ELF-1 (cell line): ENCODE measurements at regions not wholly inside any gene's neighbourhood (a gene's known extent, or its start where the extent isn't known, plus 50 kb on each side); places are given as distances from the start of the nearest gene placed in this dataset.

Experiments
- DNase-seq: peaks from one replicate; pipeline ENCODE4 v3.0.0-alpha.2; 2016; ENCODE audit warnings: low read depth, low spot score

DNA sequence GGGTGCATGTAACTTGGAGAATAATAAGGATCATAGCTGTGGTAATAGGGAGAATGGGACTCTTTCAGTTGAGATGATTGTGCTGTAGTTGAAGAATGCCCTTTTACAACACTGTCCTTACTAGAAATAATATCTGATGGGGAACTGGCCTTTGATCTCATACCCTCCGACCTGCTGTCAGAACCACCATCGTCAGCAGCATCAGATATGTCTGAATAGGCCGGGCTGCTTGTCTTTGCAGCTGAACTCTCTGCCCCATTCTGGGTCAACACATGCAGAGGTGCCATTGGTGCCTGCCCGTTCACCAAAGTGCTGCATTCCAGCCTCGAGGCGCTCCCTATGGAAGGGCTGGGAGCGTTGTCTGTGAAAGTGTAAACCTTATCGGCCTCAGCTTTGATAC is 99.1 kb downstream of the ZNF608 start:
- no peak for DNase-seq

- DNase-seq: no peak
These were observed 101.0 kb downstream of the ZNF608 start for GRCh38 chr5:124645396-124645795.

DNA sequence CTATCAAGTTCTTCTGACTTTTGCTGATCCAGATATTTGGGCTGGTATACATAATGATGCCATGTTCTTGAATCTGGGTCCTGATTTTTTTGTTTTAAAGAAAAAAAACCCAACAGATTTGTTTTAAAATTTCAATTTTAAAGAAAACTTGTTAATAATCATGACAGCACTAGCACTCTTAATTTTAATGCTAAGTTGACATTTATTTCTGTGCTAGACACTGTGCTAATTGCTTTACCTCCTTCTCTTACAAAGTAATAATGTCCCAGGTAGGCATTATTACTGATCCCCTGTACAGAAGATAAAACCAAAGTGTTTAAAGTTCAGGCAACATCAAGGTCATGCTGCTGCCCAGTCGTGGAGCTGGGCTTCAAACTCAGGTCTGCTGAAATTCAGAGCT is 101.9 kb downstream of the ZNF608 start:
- no peak for DNase-seq

DNA sequence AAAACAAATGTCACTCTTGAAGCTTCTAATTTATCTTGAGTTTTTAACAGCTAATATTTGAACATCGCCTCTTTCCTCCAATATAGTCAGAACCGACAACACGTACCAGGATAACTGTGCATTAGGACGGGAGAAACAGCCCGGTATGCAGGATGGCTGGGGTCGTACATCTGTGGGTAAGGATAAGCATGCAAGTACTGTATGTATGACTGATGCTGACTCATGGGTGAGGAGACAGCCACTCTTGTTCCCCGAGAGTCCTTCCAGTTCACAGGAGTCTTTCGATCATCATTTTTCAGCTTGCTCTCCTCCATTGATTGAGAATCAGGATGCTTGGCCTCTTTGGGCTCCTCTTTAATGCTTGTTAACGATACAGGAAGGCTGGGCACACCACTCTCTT is 102.3 kb downstream of the ZNF608 start:
- DNase-seq: no peak

DNA sequence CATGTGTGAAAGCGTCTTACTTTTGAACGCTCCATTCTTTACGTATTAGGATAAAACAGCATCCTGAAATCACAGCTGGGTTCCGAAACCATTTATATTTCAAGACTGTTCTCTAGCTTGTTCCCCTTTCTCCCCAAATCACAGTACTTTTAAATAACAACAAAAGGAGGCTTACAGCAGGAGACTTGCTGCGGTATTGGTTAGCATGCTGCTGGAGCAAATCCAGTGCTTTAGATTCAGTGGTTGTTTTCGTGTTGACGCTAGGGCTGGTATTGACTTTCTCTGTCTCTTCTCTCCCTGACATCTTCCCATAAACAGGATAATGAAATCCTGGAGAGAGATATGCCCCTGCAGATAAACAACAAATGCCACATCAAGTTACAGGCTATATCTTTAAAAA is 103.1 kb downstream of the ZNF608 start:
- DNase-seq: no peak

DNA sequence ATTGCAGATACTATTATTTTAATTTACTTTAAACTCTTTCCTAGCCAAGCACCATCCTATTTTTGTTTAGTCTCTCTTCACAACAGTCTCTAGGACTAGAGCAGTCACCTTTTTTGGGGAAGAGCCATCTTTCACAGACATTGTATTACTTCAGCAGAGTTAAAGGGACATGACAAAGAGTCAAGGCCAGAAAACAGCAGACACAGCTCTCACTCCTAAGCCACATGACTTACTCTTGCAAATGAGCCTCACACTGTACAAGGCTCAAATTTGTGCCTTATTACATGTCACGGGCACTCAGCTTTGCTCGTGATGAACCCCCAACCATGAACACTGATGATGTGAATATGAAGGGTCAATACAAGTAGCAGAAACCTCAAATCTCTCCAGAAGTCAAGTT is 104.3 kb downstream of the ZNF608 start:
- DNase-seq: no peak

- no peak for DNase-seq
These were observed 105.2 kb downstream of the ZNF608 start for GRCh38 chr5:124641154-124641792.

DNA sequence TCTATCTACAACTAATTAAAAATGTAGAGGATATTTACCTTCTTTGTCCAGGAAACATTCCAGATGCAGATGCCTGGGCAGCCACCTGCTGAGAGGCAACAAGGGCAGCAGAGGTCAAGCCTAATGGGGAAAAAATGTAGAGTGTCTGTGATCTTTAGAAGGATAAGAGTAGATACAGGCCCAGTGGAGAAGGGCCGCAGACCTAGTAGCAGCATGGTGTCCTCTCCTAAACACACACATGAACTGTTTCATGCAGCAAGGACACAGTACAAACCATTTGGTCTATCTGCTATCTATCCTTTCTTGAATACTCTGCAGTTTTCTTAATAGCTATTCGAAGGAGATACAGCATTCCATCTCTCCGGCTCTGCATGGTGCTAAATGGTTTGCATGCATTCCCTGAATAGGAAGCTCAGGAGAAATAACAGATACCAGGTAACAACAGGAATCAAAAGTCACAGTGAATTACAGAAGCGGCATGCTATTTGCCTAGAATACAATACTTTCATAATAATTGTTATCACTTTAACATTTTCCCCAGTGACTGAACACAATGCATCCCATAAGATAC is 107.3 kb downstream of the ZNF608 start:
- peak; percentile 68 for DNase-seq

DNA sequence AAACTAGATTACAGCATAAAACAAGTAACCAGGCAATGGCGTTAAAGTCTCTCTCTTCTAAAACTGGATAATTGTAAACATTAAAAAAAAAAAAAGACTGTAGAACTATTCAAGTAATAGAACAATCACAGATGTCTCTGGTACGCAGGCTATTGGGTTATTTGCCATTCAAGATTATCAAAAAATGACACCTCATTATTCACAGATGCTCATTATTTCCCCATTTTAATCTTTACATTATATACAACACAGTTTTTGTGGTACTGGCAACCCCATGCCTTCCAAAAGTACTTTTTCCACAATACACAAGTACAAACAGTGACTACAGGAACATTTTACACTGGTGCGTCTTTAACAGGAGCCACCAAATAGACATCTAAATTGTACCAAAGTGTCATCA is 109.4 kb downstream of the ZNF608 start:
- DNase-seq: no peak

- DNase-seq: no peak
These were observed 111.6 kb downstream of the ZNF608 start for GRCh38 chr5:124634741-124635323.

DNA sequence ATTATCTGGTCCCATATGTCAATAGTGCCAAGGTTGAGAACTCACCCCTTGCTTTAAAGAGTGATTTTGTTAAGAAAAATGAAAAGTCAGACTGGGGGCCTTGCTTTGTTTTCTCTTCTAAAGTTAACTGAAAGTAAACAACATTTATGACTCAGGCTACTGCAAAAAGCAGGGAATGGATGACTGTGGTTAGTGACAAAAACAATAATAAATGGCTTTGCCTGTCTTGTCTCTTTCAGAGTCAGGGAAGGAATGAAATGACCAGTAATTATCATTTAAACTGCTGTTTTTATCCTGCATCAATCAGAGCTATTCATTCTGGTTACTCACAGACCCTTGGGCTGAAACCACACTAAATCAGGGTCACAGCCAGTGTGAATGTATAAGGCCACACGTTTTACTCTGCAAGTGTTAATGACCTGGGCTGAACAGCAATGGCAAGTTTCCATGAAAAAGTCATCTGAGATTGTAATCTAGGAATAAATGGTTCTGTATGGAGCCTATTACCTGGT is 112.2 kb downstream of the ZNF608 start:
- no peak for DNase-seq

GRCh38 chr5:124633209-124633608 is 113.2 kb downstream of the ZNF608 start:
- DNase-seq: no peak

DNA sequence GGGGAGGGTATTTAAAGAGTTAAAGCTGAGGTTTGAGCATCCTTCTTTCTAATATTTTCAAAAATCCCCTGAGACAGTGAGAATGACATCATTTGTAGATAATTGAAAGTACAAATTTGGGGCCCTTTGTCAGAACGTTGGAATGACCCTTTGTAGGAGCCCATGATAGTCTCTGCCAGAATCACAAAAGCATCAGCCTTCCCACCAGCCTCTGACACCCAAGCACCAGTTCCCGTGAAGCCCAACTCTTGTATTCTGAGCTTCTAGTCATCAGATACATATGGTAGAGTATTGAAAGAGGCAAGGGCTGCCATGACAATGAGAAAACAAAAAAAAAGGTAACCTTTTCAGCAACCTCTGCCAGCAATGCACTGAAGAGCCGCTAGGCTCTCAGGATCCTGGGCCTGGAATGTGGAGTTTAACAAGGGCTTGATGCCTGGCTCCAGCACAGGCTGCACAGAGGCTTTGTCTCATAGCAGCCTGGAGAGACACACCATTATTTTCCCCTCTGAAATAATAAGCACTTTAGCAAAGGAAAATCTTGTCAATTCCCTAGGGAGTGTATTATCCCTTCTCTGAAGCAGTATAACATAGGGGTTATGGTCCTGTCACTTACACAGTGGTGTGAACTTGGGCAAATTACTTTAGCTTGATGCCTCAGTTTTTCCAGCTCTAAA is 114.4 kb downstream of the ZNF608 start:
- peak; percentile 59 for DNase-seq

GRCh38 chr5:124630767-124631704 is 115.4 kb downstream of the ZNF608 start:
- DNase-seq: no peak

GRCh38 chr5:124628721-124629596 is 117.5 kb downstream of the ZNF608 start:
- DNase-seq: peak; percentile 93

DNA sequence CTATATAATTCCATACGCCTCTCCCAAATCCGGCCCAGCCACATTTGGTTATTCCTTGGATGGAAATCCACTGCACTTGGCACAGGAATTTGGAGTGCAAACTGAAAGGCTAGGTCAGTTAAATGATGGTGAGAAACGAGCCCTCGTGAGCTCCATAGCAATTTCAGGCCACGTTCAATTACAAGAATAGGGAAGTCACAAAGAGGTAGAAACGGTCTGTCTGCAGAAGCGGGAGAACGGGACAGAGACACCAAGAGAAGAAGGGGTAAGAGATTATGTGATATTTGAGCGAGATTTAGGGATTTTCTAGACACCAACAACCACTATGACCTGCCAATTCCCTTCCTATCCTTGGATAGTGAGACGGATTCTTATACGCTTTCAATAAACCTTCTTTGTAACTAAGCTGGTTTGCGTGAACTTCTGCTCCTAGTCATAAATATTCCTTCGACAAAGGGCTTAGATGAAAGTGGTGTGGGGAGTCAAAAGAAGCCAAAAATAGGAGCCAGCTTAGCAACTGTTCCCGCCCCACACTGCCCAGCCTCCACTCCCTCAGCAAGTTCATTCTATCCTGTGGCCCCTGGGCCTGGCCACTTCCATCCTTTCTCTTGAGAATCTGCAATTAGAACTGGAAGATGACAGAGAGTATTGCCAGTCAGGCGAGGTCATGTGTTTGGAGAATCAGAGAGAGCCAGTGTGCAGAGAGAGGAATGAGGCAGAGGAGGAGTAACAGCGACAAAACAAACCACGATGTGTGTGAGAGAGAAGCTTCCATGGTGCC is 118.4 kb downstream of the ZNF608 start:
- no peak for DNase-seq

DNA sequence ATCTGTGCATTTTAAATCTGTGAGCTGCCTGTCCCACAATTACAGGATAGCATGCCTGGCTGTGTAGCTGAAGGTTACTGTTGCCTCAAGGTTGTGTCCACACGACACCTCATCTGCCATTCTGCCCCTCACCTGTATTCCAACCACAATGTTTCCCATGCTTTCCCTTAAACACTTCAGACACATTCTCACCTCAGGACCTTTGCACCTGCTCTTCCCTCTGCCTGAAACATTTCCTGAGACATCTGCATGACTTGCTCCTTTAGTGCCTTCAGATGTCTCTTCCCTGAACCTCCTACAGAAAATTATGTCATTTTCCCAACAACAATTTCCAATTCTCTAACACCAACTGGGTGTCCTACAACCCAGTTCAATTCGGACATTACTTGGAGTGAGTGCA is 120.4 kb downstream of the ZNF608 start:
- DNase-seq: no peak

DNA sequence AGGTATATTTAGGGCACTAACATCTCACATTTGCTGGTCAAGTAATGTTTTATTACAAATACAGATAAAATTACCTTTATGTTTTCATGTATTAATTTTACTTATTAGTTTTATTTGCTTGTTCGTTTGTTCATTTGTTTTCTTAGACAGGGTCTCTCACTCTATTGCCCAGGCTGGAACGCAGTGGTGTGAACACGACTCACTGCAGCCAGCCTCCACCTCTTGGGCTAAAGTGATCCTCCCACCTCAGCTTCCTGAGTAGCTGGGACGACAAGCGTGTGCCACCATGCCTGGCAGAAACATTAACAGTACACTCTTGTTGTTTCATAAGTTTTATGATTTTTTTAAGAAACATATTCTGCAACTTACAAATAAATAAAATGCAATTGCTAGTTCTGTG is 123.2 kb downstream of the ZNF608 start:
- DNase-seq: no peak

DNA sequence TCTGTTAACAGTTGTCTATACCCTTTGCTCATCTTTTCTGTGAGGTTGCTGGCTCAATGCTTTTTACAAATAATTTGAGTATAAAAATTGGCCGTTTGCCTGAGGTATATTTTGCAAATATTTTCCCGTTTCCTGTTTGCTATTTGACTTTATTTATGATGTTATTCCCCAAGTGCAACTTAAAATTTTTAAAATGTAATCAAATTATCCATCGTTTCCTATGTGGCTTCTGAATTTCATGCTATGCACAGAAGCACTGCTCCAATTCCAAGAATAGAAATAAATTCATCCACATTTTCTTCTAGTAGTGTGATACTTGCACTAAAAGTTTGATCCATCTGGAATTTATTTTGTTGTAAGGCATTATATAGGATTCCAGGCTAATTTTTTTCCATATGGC is 123.6 kb downstream of the ZNF608 start:
- DNase-seq: no peak

- no peak for DNase-seq
These were observed 125.2 kb downstream of the ZNF608 start for GRCh38 chr5:124621279-124621678.
